Liver (tissue), 8 donors: ENCODE measurements at regions not wholly inside any gene's neighbourhood (a gene's known extent, or its start where the extent isn't known, plus 50 kb on each side); places are given as distances from the start of the nearest gene placed in this dataset.
"Not testable (repeated sequence)": the region's sequence is repeated elsewhere in the genome, so short reads cannot be mapped to it uniquely, and the experiment has no call there.

ENCODE experiments used
- DNase-seq: peaks from one replicate; pipeline ENCODE4 v3.0.0-alpha.2; 2017; ENCODE audit warnings: low spot score
- H3K27ac ChIP-seq, 2 donors: one replicate each; pipeline ENCODE4 v1.7.0; 2013; ENCODE audit warnings: inconsistent platforms in 2 of 2, low read length in 2 of 2, control low read depth in 1 of 2, low read depth in 1 of 2, mild to moderate bottlenecking in 1 of 2
- H3K27me3 ChIP-seq, 4 donors: one replicate each; pipeline versions ENCODE4 v1.6.1 to v1.7.0; 2013; ENCODE audit warnings: low read length in 3 of 4, inconsistent platforms in 1 of 4, mild to moderate bottlenecking in 1 of 4, moderate library complexity in 1 of 4; ENCODE audit not compliant: control insufficient read depth in 4 of 4, insufficient read depth in 4 of 4
- H3K36me3 ChIP-seq, 4 donors: one replicate each; pipeline versions ENCODE4 v1.6.1 to v1.7.0; 2013; ENCODE audit warnings: low read length in 3 of 4, mild to moderate bottlenecking in 3 of 4, low read depth in 1 of 4, moderate library complexity in 1 of 4; ENCODE audit not compliant: control insufficient read depth in 4 of 4, insufficient read depth in 3 of 4
- H3K4me1 ChIP-seq, 4 donors: one replicate each; pipeline versions ENCODE4 v1.6.1 to v1.7.0; 2013; ENCODE audit warnings: low read length in 3 of 4, mild to moderate bottlenecking in 3 of 4, moderate library complexity in 1 of 4; ENCODE audit not compliant: control insufficient read depth in 4 of 4, insufficient read depth in 4 of 4
- H3K4me3 ChIP-seq, 3 donors: one replicate each; pipeline versions ENCODE4 v1.6.1 to v1.7.0; 2013; ENCODE audit warnings: low read length in 3 of 3, control low read depth in 1 of 3, low read depth in 1 of 3, mild to moderate bottlenecking in 1 of 3
- H3K9ac ChIP-seq, 2 donors: one replicate each; pipeline ENCODE4 v1.7.0; 2013; ENCODE audit warnings: low read length in 2 of 2, mild to moderate bottlenecking in 2 of 2, moderate library complexity in 2 of 2, control low read depth in 1 of 2, low read depth in 1 of 2
- H3K9me3 ChIP-seq, 4 donors: one replicate each; pipeline versions ENCODE4 v1.6.1 to v1.7.0; 2013; ENCODE audit warnings: low read length in 3 of 4; ENCODE audit not compliant: control insufficient read depth in 4 of 4
- CTCF ChIP-seq: fragments of 150-350 bp; IDR thresholded peaks from 2 replicates; pipeline ENCODE4 v1.5.1; 2017; ENCODE audit warnings: improper control_type of control experiment, low read depth, low read length; ENCODE audit not compliant: missing input control
- EGR1 ChIP-seq, 2 donors: IDR thresholded peaks; 2 replicates each; pipeline ENCODE4 v1.6.1; 2016 to 2018; ENCODE audit warnings: antibody characterized with exemption in 2 of 2, low read depth in 2 of 2
- FOXA1 ChIP-seq: IDR thresholded peaks from 2 replicates; pipeline ENCODE4 v1.6.1; 2016; ENCODE audit warnings: antibody characterized with exemption
- FOXA2 ChIP-seq: IDR thresholded peaks from 2 replicates; pipeline ENCODE4 v1.6.1; 2016; ENCODE audit warnings: antibody characterized with exemption
- GABPA ChIP-seq, 2 donors: IDR thresholded peaks in 1 of 2; conservative IDR thresholded peaks in 1 of 2; 2 replicates each; pipeline ENCODE4 v1.6.1; 2016; ENCODE audit warnings: antibody characterized with exemption in 2 of 2, mild to moderate bottlenecking in 1 of 2, moderate library complexity in 1 of 2
- HNF4A ChIP-seq, 2 donors: conservative IDR thresholded peaks; 2 replicates each; pipeline ENCODE4 v1.6.1; 2016; ENCODE audit warnings: antibody characterized with exemption in 2 of 2, mild to moderate bottlenecking in 2 of 2
- HNF4G ChIP-seq: IDR thresholded peaks from 2 replicates; pipeline ENCODE4 v1.6.1; 2016; ENCODE audit warnings: antibody characterized with exemption
- NR2F2 ChIP-seq: IDR thresholded peaks from 2 replicates; pipeline ENCODE4 v1.6.1; 2016; ENCODE audit warnings: antibody characterized with exemption
- RAD21 ChIP-seq, 2 donors: IDR thresholded peaks; 2 replicates each; pipeline ENCODE4 v1.6.1; 2016; ENCODE audit warnings: antibody characterized with exemption in 2 of 2, mild to moderate bottlenecking in 2 of 2
- RXRA ChIP-seq, 2 donors: IDR thresholded peaks; 2 replicates each; pipeline ENCODE4 v1.6.1; 2017 to 2018; ENCODE audit warnings: antibody characterized with exemption in 2 of 2, mild to moderate bottlenecking in 1 of 2
- SP1 ChIP-seq: IDR thresholded peaks from 2 replicates; pipeline ENCODE4 v1.6.1; 2018; ENCODE audit warnings: antibody characterized with exemption, mild to moderate bottlenecking
- TAF1 ChIP-seq: conservative IDR thresholded peaks from 2 replicates; pipeline ENCODE4 v1.6.1; 2016; ENCODE audit warnings: antibody characterized with exemption, mild to moderate bottlenecking
- YY1 ChIP-seq: IDR thresholded peaks from 2 replicates; pipeline ENCODE4 v1.6.1; 2016; ENCODE audit warnings: antibody characterized with exemption, mild to moderate bottlenecking
- ZBTB33 ChIP-seq: IDR thresholded peaks from 2 replicates; pipeline ENCODE4 v1.6.1; 2016; ENCODE audit warnings: antibody characterized with exemption
- WGBS: extraction: QIAGEN DNeasy Blood & Tissue Kit; methylation state at CpG from one replicate; pipeline ENCODE4 v1.1.7; 2013; 5-methylcytosine and 5-hydroxymethylcytosine counted together
- TF ChIP-seq, protein P1 (sequence below): IDR thresholded peaks from 2 replicates; pipeline ENCODE4 v1.6.1; 2016; ENCODE audit warnings: antibody characterized with exemption, mild to moderate bottlenecking
- donor health status: healthy.
- donor health status: healthy.
- donor health status: healthy.
- donor health status: healthy.
- donor health status: healthy.

- no peak for TF ChIP-seq ZBTB33
- no peak for TF ChIP-seq CTCF
- TF ChIP-seq HNF4A (conservative IDR thresholded peaks at IDR 0.05): no peak
- TF ChIP-seq GABPA (IDR thresholded peaks at IDR 0.05 in 1 of 2, conservative IDR thresholded peaks at IDR 0.05 in 1 of 2): no peak
- TF ChIP-seq TAF1: no peak
- no peak for TF ChIP-seq RAD21 (IDR thresholded peaks at IDR 0.05)
- TF ChIP-seq NR2F2: no peak
- no peak for TF ChIP-seq EGR1 (IDR thresholded peaks at IDR 0.05; ENCODE audit: low read depth in 2 of 2)
- no peak for TF ChIP-seq RXRA (IDR thresholded peaks at IDR 0.05)
- no peak for TF ChIP-seq SP1
- no peak for TF ChIP-seq FOXA1
- no peak for TF ChIP-seq FOXA2
Measured at GRCh38 chr9:86613943-86614342, 259.7 kb upstream of the TUT7 start (continued).

DNA sequence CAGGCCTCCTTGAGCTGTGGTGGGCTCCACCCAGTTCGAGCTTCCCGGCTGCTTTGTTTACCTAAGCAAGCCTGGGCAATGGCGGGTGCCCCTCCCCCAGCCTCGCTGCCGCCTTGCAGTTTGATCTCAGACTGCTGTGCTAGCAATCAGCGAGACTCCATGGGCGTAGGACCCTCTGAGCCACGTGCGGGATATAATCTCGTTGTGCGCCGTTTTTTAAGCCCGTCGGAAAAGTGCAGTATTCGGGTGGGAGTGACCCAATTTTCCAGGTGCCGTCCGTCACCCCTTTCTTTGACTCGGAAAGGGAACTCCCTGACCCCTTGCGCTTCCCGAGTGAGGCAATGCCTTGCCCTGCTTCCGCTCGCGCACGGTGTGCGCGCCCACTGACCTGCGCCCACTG lies 257.3 kb upstream of the TUT7 start:
- H3K27me3 ChIP-seq, H3K4me1 ChIP-seq, H3K9ac ChIP-seq, H3K9me3 ChIP-seq, H3K4me3 ChIP-seq, DNase-seq, H3K36me3 ChIP-seq, H3K27ac ChIP-seq: not testable (repeated sequence)
- 82% methylated on average over 22 of the region's 27 CpGs for WGBS

- Histone ChIP-seq H3K9me3 (no peaks in the 10 kb centered on the region), H3K27ac (no peak overlapping the region), H3K4me1 (no peaks in the 10 kb centered on the region), H3K4me3 (no peak overlapping the region), H3K27me3 (no peaks in the 10 kb centered on the region), H3K36me3 (no peaks in the 10 kb centered on the region), H3K9ac (no peak overlapping the region)
- 85% methylated on average over 3 of the region's 3 CpGs for WGBS
- no peak for DNase-seq
- no peak for TF ChIP-seq TAF1
- TF ChIP-seq EGR1 (IDR thresholded peaks at IDR 0.05; ENCODE audit: low read depth in 2 of 2): no peak
- no peak for TF ChIP-seq FOXA1
- no peak for TF ChIP-seq HNF4G
- TF ChIP-seq, protein P1, sequence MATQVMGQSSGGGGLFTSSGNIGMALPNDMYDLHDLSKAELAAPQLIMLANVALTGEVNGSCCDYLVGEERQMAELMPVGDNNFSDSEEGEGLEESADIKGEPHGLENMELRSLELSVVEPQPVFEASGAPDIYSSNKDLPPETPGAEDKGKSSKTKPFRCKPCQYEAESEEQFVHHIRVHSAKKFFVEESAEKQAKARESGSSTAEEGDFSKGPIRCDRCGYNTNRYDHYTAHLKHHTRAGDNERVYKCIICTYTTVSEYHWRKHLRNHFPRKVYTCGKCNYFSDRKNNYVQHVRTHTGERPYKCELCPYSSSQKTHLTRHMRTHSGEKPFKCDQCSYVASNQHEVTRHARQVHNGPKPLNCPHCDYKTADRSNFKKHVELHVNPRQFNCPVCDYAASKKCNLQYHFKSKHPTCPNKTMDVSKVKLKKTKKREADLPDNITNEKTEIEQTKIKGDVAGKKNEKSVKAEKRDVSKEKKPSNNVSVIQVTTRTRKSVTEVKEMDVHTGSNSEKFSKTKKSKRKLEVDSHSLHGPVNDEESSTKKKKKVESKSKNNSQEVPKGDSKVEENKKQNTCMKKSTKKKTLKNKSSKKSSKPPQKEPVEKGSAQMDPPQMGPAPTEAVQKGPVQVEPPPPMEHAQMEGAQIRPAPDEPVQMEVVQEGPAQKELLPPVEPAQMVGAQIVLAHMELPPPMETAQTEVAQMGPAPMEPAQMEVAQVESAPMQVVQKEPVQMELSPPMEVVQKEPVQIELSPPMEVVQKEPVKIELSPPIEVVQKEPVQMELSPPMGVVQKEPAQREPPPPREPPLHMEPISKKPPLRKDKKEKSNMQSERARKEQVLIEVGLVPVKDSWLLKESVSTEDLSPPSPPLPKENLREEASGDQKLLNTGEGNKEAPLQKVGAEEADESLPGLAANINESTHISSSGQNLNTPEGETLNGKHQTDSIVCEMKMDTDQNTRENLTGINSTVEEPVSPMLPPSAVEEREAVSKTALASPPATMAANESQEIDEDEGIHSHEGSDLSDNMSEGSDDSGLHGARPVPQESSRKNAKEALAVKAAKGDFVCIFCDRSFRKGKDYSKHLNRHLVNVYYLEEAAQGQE: no peak
- no peak for TF ChIP-seq NR2F2
- TF ChIP-seq SP1: no peak
- TF ChIP-seq RAD21 (IDR thresholded peaks at IDR 0.05): no peak
- TF ChIP-seq RXRA (IDR thresholded peaks at IDR 0.05): no peak
- no peak for TF ChIP-seq ZBTB33
- no peak for TF ChIP-seq YY1
Measured at GRCh38 chr9:86605303-86605702, 251.1 kb upstream of the TUT7 start.
